HG03571 (cell line): ENCODE measurements at regions not wholly inside any gene's neighbourhood (a gene's known extent, or its start where the extent isn't known, plus 50 kb on each side); places are given as distances from the start of the nearest gene placed in this dataset.

Source experiments
- ATAC-seq: cut with Tn5 transposase; IDR thresholded peaks from one replicate; pipeline ENCODE4 v1.9.1; 2021; ENCODE audit not compliant: unreplicated experiment

GRCh38 chr5:21694567-21694966, 1158.6 kb downstream of the CDH12 start:
- ATAC-seq = no peak

DNA sequence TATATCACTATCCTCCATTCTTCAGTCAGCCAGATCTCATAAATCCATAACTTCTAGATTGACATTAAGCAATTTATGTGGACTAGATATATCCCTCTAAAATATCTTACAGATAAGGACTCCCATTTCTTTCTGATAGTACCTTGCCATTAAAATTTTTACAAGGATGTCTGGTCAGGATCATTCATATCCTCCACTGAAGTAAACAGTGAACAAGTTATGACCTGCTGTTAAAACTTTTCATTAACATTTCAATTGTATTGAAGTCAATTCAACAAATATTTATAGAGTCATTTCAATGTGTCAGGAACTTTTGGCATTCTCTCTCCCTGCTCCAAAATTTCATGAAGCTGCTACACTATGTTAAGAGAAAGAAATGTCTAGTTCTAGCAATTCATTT, 1159.6 kb downstream of the CDH12 start:
- ATAC-seq = no peak

GRCh38 chr5:21689587-21689986, 1163.6 kb downstream of the CDH12 start:
- no peak for ATAC-seq

GRCh38 chr5:21688655-21689054, 1164.5 kb downstream of the CDH12 start:
- no peak for ATAC-seq

GRCh38 chr5:21687621-21688020, 1165.5 kb downstream of the CDH12 start:
- ATAC-seq = no peak

GRCh38 chr5:21686706-21687105, 1166.4 kb downstream of the CDH12 start:
- ATAC-seq = no peak

DNA sequence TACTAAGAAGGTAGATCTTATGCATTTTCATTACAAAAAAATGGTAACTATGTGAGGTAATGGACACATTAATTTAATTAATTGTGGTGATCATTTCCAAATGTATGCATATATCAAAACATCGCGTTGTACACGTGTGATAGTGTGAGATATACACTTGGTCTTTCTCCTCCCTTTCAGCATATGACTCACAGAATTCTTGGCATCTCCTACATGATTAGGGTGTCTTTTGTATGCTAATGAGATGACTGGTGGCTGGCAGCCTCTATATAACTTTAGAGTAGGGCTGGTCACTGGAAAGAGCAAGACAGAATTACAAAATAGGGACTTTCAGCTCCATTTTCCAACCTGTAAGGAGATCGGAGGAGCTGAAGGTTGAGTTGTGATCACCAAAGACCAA, 1167.6 kb downstream of the CDH12 start:
- no peak for ATAC-seq

DNA sequence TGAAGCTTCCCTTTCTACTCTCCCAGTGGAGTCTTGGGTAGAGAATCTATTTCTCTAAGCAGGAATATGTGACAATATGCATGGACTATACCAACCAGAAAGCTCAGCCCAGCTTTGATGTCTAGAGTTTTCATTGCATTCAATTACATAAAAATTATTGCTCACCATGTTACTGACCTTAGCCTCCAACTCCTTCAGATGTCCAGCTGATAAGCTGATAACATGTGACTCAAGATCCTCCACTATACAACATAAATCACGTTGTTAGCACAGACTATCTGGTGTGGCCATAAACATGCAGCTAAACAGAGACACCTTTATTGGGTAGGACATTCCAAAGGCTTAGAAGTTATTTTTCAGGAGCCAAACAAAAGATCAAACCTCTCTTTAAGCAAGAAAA, 1168.2 kb downstream of the CDH12 start:
- no peak for ATAC-seq

DNA sequence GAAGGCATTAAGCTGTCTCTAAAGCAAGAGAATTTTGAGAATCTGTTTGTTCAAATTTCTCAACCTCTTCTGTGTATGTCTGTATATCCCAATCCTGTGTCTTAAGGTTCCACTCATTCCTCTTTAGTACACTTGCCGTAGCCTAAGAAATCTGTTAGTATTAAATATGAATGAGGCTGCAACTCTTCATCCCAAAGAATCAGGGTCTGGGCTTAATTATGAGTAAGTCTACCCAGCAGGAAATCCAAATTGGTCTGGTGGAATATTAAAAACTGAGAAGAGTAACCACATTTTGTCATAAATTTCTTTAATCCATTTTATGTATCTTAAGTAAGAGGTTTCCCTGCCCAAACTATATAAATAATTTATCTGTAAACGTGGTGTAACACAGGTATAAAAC, 1171.2 kb downstream of the CDH12 start:
- ATAC-seq = no peak

DNA sequence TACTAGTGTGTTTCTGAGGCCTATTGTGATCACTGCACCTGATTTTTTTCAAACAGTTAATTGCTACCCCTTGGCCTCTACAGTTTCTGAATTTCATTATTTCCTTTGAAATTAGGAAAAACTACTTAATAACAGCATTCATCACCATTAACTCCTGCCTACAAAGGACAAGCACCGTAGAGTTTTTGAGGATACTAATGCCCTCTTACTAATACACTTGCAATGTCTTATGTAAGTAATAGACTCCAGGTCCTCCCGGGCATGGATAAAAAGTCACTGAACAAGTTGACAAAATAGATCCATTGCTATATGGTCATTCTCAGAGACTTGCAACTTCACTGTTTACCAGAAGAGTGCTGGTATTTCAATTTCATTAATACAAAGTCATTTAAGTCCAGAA, 1172.5 kb downstream of the CDH12 start:
- ATAC-seq = no peak

DNA sequence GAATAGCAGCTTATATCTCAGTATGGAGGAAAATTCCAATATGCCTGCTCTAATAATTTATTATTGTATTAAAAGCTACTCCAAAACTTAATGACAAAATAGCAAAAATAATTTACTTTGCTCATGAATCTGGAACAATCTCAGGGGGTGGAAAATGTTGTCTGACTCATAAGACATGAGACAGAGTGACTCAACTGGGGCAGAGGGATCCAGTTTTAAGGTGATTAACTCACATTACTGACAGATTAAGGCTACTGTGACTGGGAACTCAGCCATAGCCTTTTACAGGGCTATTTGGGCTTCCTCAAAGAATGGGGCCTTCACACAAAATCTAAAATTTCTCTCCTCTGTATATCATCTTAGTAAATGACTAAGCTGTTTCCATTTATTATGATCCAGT, 1172.9 kb downstream of the CDH12 start:
- ATAC-seq = no peak

GRCh38 chr5:21678526-21678925, 1174.6 kb downstream of the CDH12 start:
- ATAC-seq = no peak

DNA sequence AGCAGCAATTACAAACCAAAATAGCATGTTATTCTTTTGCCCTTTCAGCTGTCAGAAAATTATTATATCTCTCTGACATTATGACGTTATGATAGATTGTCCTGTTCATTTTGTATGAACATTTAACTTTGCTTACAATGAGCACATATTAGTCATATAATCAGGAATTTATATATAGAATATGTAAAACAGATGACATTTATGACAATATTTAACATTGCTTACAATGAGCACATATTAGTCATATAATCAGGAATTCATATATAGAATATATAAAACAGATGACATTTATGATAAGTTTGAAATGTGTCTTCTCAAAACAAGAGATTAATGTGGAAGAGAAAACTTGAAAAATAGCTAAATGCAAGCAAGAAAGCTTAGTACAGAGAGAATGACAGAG, 1180.2 kb downstream of the CDH12 start:
- ATAC-seq = no peak

DNA sequence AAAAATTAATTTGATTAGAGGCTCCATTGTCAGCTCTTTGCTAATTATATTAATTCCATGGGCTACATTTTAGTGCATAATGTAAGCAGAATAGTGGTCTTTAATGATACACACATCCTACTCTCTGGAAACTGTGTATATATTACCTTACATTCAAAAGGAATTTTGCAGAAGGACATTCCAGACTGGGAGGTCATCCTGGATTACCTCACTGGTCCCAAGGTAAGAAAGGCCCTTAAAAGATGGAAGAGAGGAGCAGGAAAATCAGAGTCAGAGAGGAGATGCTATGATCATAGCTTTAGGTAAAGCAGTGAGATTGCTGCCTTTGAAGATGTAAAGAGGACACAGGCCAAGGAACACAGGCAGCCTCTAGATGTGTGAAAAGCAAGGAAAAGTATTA, 1180.8 kb downstream of the CDH12 start:
- no peak for ATAC-seq

DNA sequence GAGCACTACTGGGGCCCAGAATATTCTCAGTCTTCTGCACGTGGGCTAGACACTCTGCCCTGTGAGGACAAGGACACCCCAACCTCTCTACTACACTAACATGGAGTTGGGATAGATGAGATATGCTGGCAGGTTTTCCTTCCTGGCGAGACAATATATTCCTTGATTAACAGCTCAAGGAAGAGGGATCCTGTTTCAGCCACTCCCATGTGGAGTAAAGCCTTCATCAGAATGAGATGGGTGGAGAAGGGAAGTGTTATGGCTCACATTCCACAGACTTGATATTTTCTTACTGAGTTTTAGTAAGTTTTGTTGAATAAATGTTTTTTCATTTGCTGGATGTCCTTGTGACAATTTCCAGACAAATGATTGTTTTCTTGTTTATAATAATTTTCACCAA, 1187.6 kb downstream of the CDH12 start:
- ATAC-seq = no peak

- ATAC-seq = no peak
Measured at GRCh38 chr5:21663082-21663481, 1190.1 kb downstream of the CDH12 start.

- no peak for ATAC-seq
Measured at GRCh38 chr5:21661184-21661583, 1192.0 kb downstream of the CDH12 start.

DNA sequence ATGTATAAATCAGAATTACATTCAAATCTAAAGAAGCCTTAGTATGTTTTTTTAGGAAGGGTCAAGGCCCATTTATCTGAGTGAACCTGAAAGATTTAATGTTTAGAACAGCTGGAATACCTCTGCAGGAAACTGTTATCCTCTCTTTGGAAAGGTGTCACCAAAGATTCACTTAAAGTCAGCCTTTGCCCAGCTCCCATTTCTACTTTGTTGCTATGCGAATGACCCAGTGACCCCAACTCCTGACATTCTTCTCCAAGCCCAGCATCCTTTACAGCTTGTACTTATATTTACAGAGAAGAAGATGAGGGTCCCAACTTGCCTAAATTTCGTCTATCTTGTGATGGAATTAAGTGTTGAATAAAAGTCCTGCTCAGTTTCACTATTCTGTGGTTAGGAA, 1198.6 kb downstream of the CDH12 start:
- no peak for ATAC-seq

- no peak for ATAC-seq
Measured at GRCh38 chr5:21649969-21650368, 1203.2 kb downstream of the CDH12 start.

DNA sequence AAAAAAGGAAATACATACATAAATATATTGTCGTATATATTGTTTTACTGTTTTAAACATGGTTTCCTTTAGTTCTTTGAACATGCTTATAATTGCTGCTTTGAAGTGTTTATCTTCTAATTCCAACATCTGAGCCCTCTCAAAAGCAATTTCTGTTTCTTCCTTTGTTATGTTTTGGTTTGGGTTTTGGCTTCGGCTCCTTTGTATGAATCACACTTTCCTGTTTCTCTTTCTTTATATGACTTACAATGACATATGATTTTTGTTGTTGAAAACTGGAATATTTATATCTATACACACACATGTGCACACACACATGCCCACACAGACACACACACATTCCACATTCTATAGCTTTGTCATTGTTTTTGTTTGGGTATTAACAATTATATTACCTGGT, 1206.7 kb downstream of the CDH12 start:
- ATAC-seq = no peak

GRCh38 chr5:21644032-21644431, 1209.1 kb downstream of the CDH12 start:
- no peak for ATAC-seq

- ATAC-seq = no peak
Measured at GRCh38 chr5:21642312-21642711, 1210.8 kb downstream of the CDH12 start.

DNA sequence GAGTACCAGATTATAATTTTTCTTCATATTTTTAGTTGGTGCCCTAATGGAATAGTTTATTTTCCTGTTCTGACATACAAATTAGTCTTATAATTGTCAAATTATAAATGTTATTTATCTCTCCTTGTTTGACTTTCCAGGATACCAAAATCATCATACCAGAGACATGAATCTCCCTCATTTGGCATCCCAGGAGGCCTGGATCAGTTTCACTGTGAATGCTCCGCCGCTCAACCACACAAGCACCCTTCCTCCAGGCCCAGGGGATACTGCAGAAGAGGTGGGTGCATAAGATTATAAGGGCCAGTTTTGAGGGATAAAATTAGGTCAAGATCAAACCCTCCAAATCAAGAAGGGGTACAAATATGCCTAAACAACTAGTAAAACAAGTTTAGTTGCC, 1229.3 kb downstream of the CDH12 start:
- ATAC-seq = no peak

GRCh38 chr5:21615195-21615765, 1237.9 kb downstream of the CDH12 start:
- no peak for ATAC-seq
